GM12878 (cell line): ENCODE measurements at regions not wholly inside any gene's neighbourhood (a gene's known extent, or its start where the extent isn't known, plus 50 kb on each side); places are given as distances from the start of the nearest gene placed in this dataset.

Experiments
- E2F4 ChIP-seq: IDR thresholded peaks from 2 replicates; pipeline ENCODE4 v1.6.1; 2012; ENCODE audit warnings: low read depth, low read length, improper control_type of control experiment
- MYC ChIP-seq: IDR thresholded peaks from 2 replicates; pipeline ENCODE4 v1.6.1; 2011; ENCODE audit warnings: mild to moderate bottlenecking, low read length, moderate library complexity, inconsistent platforms; ENCODE audit not compliant: insufficient read depth, insufficient replicate concordance, insufficient read length, severe bottlenecking

GRCh38 chr3:22745321-22745720 is 457.8 kb upstream of the UBE2E2 start:
- TF ChIP-seq E2F4 (no peak), MYC (no peak)
